ENCODE measurements at regions not wholly inside any gene's neighbourhood (a gene's known extent, or its start where the extent isn't known, plus 50 kb on each side); places are given as distances from the start of the nearest gene placed in this dataset.

- no peaks in the 10 kb centered on the region for H3K36me3 ChIP-seq
- TF ChIP-seq POLR2A (IDR thresholded peaks at IDR 0.05) (no peak), POLR2AphosphoS5 (IDR thresholded peaks at IDR 0.05) (no peak), CTCF (IDR thresholded peaks at IDR 0.05) (no peak), EP300 (IDR thresholded peaks at IDR 0.05) (no peak)
- 36 to 65% methylated on average over 2 of the region's 2 CpGs for WGBS, 2 donors
- H3K4me1 ChIP-seq, result no peaks in the 10 kb centered on the region
- DNase-seq, result no peak
- no peak overlapping the region for H3K27ac ChIP-seq
- no peak overlapping the region for H3K4me3 ChIP-seq
- no peaks in the 10 kb centered on the region for H3K27me3 ChIP-seq
- intact Hi-C loops (cut with DNase I), result no loop called here
- H3K9me3 ChIP-seq, result no peaks in the 10 kb centered on the region
Measured at GRCh38 chr14:41506552-41506951, 100.1 kb upstream of the LRFN5 start.

DNA sequence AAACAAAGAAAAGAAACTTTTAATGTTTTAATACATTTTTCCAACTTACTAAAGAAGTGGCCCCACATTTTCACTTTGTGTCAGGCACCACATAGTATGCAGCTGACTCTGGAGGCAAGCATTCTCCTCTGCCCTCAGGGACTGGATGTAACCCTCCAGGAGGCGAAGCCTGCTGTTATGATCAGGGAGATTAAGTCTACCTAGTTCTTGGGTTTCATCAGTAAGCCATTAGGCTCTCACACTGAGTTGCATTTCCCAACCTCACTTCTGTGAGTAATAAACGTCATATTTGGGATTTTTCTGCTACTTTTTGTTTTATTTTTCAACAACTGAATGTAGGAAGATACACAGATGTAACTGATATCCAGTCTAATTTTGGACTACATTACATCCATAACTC is 101.2 kb upstream of the LRFN5 start:
- Histone ChIP-seq H3K4me3 (no peak overlapping the region), H3K36me3 (no peaks in the 10 kb centered on the region), H3K27ac (no peak overlapping the region), H3K9me3 (no peaks in the 10 kb centered on the region), H3K27me3 (no peaks in the 10 kb centered on the region), H3K4me1 (no peaks in the 10 kb centered on the region)
- 67 to 70% methylated on average over 2 of the region's 2 CpGs for WGBS, 2 donors
- no peak for TF ChIP-seq POLR2AphosphoS5 (IDR thresholded peaks at IDR 0.05)
- TF ChIP-seq EP300 (IDR thresholded peaks at IDR 0.05), result no peak
- TF ChIP-seq POLR2A (IDR thresholded peaks at IDR 0.05), result no peak
- no peak for TF ChIP-seq CTCF (IDR thresholded peaks at IDR 0.05)
- intact Hi-C loops (cut with DNase I), result no loop called here
- no peak for DNase-seq

GRCh38 chr14:41498959-41499358 is 107.7 kb upstream of the LRFN5 start:
- 93 to 95% methylated on average over 2 of the region's 2 CpGs for WGBS, 2 donors
- no peaks in the 10 kb centered on the region for H3K27me3 ChIP-seq
- intact Hi-C loops (cut with DNase I), result no loop called here
- H3K9me3 ChIP-seq, result no peaks in the 10 kb centered on the region
- TF ChIP-seq POLR2A (IDR thresholded peaks at IDR 0.05) (no peak), POLR2AphosphoS5 (IDR thresholded peaks at IDR 0.05) (no peak), CTCF (IDR thresholded peaks at IDR 0.05) (no peak)
- H3K36me3 ChIP-seq, result no peaks in the 10 kb centered on the region
- H3K4me3 ChIP-seq, result no peak overlapping the region
- no peaks in the 10 kb centered on the region for H3K4me1 ChIP-seq
- H3K27ac ChIP-seq, result no peak overlapping the region
- no peak for DNase-seq

- no peak for DNase-seq
- TF ChIP-seq EP300 (IDR thresholded peaks at IDR 0.05), result no peak
- TF ChIP-seq POLR2AphosphoS5 (IDR thresholded peaks at IDR 0.05), result no peak
- no peak for TF ChIP-seq POLR2A (IDR thresholded peaks at IDR 0.05)
- TF ChIP-seq CTCF (IDR thresholded peaks at IDR 0.05), result no peak
- Histone ChIP-seq H3K27me3 (no peaks in the 10 kb centered on the region), H3K27ac (no peak overlapping the region), H3K36me3 (no peaks in the 10 kb centered on the region), H3K4me3 (no peak overlapping the region), H3K4me1 (no peaks in the 10 kb centered on the region), H3K9me3 (no peaks in the 10 kb centered on the region)
- 70 to 71% methylated on average over 2 of the region's 2 CpGs for WGBS, 2 donors
- intact Hi-C loops (cut with DNase I), result no loop called here
Measured at GRCh38 chr14:41490323-41490722, 116.4 kb upstream of the LRFN5 start.

GRCh38 chr14:41489315-41489972 is 117.2 kb upstream of the LRFN5 start:
- TF ChIP-seq POLR2AphosphoS5 (IDR thresholded peaks at IDR 0.05), result no peak
- TF ChIP-seq POLR2A (IDR thresholded peaks at IDR 0.05), result no peak
- no peak for TF ChIP-seq EP300 (IDR thresholded peaks at IDR 0.05)
- no peak for TF ChIP-seq CTCF (IDR thresholded peaks at IDR 0.05)
- H3K4me1 ChIP-seq, result no peaks in the 10 kb centered on the region
- no peaks in the 10 kb centered on the region for H3K9me3 ChIP-seq
- no peak overlapping the region for H3K27ac ChIP-seq
- DNase-seq, result no peak
- H3K4me3 ChIP-seq, result no peak overlapping the region
- no peaks in the 10 kb centered on the region for H3K27me3 ChIP-seq
- intact Hi-C loops (cut with DNase I), result no loop called here
- H3K36me3 ChIP-seq, result no peaks in the 10 kb centered on the region
